Fibroblast of lung (primary cell): ENCODE measurements at regions not wholly inside any gene's neighbourhood (a gene's known extent, or its start where the extent isn't known, plus 50 kb on each side); places are given as distances from the start of the nearest gene placed in this dataset.

Source experiments
- DNase-seq, 2 donors: peaks; one replicate each; pipeline versions ENCODE4 v3.0.0 to v3.0.0-alpha.2; 2010; ENCODE audit warnings: low read depth in 2 of 2
- H2AFZ ChIP-seq: 2 replicates; pipeline ENCODE4 v1.5.1; 2012; ENCODE audit warnings: low read length, control low read depth, inconsistent platforms
- H3K27ac ChIP-seq: 2 replicates; pipeline ENCODE4 v1.5.1; 2011; ENCODE audit warnings: low read length, control low read depth; ENCODE audit not compliant: insufficient read depth
- H3K27me3 ChIP-seq: 2 replicates; pipeline ENCODE4 v1.5.1; 2011; ENCODE audit warnings: mild to moderate bottlenecking, low read length; ENCODE audit not compliant: control insufficient read depth, insufficient read depth
- H3K36me3 ChIP-seq: 2 replicates; pipeline ENCODE4 v1.5.1; 2011; ENCODE audit warnings: low read length; ENCODE audit not compliant: control insufficient read depth, insufficient read depth
- H3K4me1 ChIP-seq: 2 replicates; pipeline ENCODE4 v1.5.1; 2011; ENCODE audit warnings: low read length; ENCODE audit not compliant: control insufficient read depth, insufficient read depth; ENCODE audit errors: extremely low read depth
- H3K4me2 ChIP-seq: 2 replicates; pipeline ENCODE4 v1.5.1; 2011; ENCODE audit warnings: low read length, control low read depth; ENCODE audit not compliant: insufficient read depth; ENCODE audit errors: extremely low read depth
- H3K4me3 ChIP-seq, 4 experiments: fragments of 200-600 bp in 1 of 4; sonication (generic) in 1 of 4; replicated peaks in 1 of 4; 2 replicates each; pipeline ENCODE4 v1.5.1; 2011 to 2016; ENCODE audit warnings: low read length in 4 of 4, low read depth in 3 of 4, mild to moderate bottlenecking in 3 of 4, control low read depth in 2 of 4, inconsistent platforms in 1 of 4, mixed read lengths in 1 of 4; ENCODE audit not compliant: insufficient read depth in 1 of 4; ENCODE audit errors: control extremely low read depth in 1 of 4
- H3K79me2 ChIP-seq: 2 replicates; pipeline ENCODE4 v1.5.1; 2012; ENCODE audit warnings: mild to moderate bottlenecking, low read length, inconsistent platforms; ENCODE audit not compliant: control insufficient read depth, insufficient read depth
- H3K9ac ChIP-seq: 2 replicates; pipeline ENCODE4 v1.5.1; 2011; ENCODE audit warnings: mild to moderate bottlenecking, low read length, control low read depth; ENCODE audit not compliant: insufficient read depth
- H3K9me3 ChIP-seq: 2 replicates; pipeline ENCODE4 v1.5.1; 2012; ENCODE audit warnings: low read depth, low read length; ENCODE audit not compliant: control insufficient read depth, insufficient read depth
- H4K20me1 ChIP-seq: 2 replicates; pipeline ENCODE4 v1.5.1; 2011; ENCODE audit warnings: low read length; ENCODE audit not compliant: control insufficient read depth, insufficient read depth; ENCODE audit errors: extremely low read depth
- CTCF ChIP-seq, 2 donors: IDR thresholded peaks in 1 of 2; conservative IDR thresholded peaks in 1 of 2; 1 replicate in 1 of 2; 2 replicates in 1 of 2; pipeline ENCODE4 v1.5.1; 2011 to 2012; ENCODE audit warnings: low read length in 2 of 2, control low read depth in 1 of 2, inconsistent platforms in 1 of 2, low read depth in 1 of 2, mild to moderate bottlenecking in 1 of 2
- EZH2 ChIP-seq: IDR thresholded peaks from 2 replicates; pipeline ENCODE4 v1.5.1; 2012; ENCODE audit warnings: low read length, control low read depth, mild to moderate bottlenecking; ENCODE audit errors: missing control alignments

- Histone ChIP-seq H4K20me1 (no peaks in the 10 kb centered on the region), H3K9ac (no peak overlapping the region), H3K36me3 (no peaks in the 10 kb centered on the region), H3K4me2 (no peak overlapping the region), H3K27me3 (no peaks in the 10 kb centered on the region), H3K4me1 (no peaks in the 10 kb centered on the region), H3K4me3 (no peak overlapping the region), H2AFZ (no peak overlapping the region), H3K79me2 (no peaks in the 10 kb centered on the region), H3K27ac (no peak overlapping the region), H3K9me3 (no peaks in the 10 kb centered on the region)
- no peak for DNase-seq
- TF ChIP-seq CTCF (conservative IDR thresholded peaks at IDR 0.05 in 1 of 2, IDR thresholded peaks at IDR 0.05 in 1 of 2; ENCODE audit: low read depth in 1 of 2, low read length in 2 of 2) (no peak), EZH2 (no peak)
Measured at GRCh38 chr12:28826766-28827165, 322.3 kb upstream of the FAR2 start.

- Histone ChIP-seq H3K27me3 (no peaks in the 10 kb centered on the region), H3K4me2 (no peak overlapping the region), H3K36me3 (no peaks in the 10 kb centered on the region)
Measured at GRCh38 chr12:28827861-28828260, 321.2 kb upstream of the FAR2 start.

GRCh38 chr12:28828318-28828717 lies 320.8 kb upstream of the FAR2 start:
- Histone ChIP-seq H3K27me3 (no peaks in the 10 kb centered on the region), H2AFZ (no peak overlapping the region), H3K79me2 (no peaks in the 10 kb centered on the region), H4K20me1 (no peaks in the 10 kb centered on the region), H3K27ac (no peak overlapping the region), H3K36me3 (no peaks in the 10 kb centered on the region), H3K4me2 (no peak overlapping the region), H3K9ac (no peak overlapping the region), H3K4me1 (no peaks in the 10 kb centered on the region), H3K4me3 (no peak overlapping the region), H3K9me3 (no peaks in the 10 kb centered on the region)
- TF ChIP-seq EZH2: no peak
- no peak for TF ChIP-seq CTCF (conservative IDR thresholded peaks at IDR 0.05 in 1 of 2, IDR thresholded peaks at IDR 0.05 in 1 of 2; ENCODE audit: low read depth in 1 of 2, low read length in 2 of 2)
- DNase-seq: no peak

More at GRCh38 chr12:28827861-28828260, 321.2 kb upstream of the FAR2 start:
- H3K4me3 ChIP-seq: no peak overlapping the region
- H4K20me1 ChIP-seq: no peaks in the 10 kb centered on the region
- H3K4me1 ChIP-seq: no peaks in the 10 kb centered on the region
- H2AFZ ChIP-seq: no peak overlapping the region
- no peaks in the 10 kb centered on the region for H3K79me2 ChIP-seq
- no peak overlapping the region for H3K9ac ChIP-seq
- TF ChIP-seq CTCF (conservative IDR thresholded peaks at IDR 0.05 in 1 of 2, IDR thresholded peaks at IDR 0.05 in 1 of 2; ENCODE audit: low read depth in 1 of 2, low read length in 2 of 2) (no peak), EZH2 (no peak)
- DNase-seq: no peak
- no peaks in the 10 kb centered on the region for H3K9me3 ChIP-seq
- H3K27ac ChIP-seq: no peak overlapping the region
